ENCODE measurements at regions not wholly inside any gene's neighbourhood (a gene's known extent, or its start where the extent isn't known, plus 50 kb on each side); places are given as distances from the start of the nearest gene placed in this dataset.

DNA sequence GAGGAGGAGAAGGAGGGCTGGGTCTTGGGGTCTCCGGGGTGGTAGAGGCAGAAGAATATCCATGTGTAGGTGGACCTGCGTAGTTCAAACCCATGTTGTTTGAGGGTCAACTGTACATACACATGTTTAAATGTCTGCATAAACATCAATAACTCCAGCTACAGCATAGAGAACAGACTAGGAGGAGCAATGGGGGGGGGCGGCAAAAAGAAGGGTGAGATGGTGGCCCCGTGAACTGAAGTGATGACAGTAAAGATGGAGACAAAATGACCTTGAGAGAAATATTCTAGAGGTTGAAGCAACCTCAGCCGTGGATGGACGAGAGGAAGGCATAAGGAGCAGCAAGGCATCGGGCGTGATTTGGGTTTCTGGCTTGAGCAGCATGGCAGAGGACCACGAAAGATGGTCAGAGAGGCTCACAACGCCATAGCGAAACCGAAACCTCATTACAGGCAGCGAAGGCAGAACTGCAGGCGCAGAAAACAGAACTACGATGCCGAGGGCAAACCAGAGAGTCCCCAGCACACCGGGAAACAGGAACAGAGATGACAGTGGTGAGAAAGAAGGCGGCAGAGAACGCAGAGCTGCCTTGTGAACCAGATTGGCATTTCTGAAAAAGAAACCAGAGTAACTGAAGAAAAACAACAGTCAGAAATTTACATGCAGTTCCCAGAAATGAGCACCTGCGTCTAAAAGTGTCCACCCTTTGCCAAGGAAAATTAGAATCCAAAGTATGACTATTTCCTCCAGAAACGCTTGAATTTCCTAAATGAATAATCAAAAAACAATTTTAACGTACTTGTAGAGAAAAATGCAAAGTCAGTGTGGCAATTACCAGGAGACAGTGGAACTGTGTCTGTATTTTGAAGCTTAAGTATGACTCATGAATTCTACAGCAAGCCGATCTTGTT, 50.3 kb upstream of the ENPP6 start:
- peak overlapping the region in 1 of 2 donors; percentile 16 for H3K4me3 ChIP-seq (replicated peaks in 1 of 2; ENCODE audit: low read depth in 2 of 2, low read length in 2 of 2)
- peak; percentile 89 to 98 for DNase-seq (ENCODE audit: low read depth in 2 of 2)
- TF ChIP-seq, protein P1, sequence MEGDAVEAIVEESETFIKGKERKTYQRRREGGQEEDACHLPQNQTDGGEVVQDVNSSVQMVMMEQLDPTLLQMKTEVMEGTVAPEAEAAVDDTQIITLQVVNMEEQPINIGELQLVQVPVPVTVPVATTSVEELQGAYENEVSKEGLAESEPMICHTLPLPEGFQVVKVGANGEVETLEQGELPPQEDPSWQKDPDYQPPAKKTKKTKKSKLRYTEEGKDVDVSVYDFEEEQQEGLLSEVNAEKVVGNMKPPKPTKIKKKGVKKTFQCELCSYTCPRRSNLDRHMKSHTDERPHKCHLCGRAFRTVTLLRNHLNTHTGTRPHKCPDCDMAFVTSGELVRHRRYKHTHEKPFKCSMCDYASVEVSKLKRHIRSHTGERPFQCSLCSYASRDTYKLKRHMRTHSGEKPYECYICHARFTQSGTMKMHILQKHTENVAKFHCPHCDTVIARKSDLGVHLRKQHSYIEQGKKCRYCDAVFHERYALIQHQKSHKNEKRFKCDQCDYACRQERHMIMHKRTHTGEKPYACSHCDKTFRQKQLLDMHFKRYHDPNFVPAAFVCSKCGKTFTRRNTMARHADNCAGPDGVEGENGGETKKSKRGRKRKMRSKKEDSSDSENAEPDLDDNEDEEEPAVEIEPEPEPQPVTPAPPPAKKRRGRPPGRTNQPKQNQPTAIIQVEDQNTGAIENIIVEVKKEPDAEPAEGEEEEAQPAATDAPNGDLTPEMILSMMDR (IDR thresholded peaks at IDR 0.05; ENCODE audit: low read depth, low read length), result no peak

All from cardiac fibroblast (primary cell).